Peyer's patch (tissue), 4 donors: ENCODE measurements at regions not wholly inside any gene's neighbourhood (a gene's known extent, or its start where the extent isn't known, plus 50 kb on each side); places are given as distances from the start of the nearest gene placed in this dataset.

ENCODE experiments used
- DNase-seq, 3 donors: peaks; one replicate each; pipeline ENCODE4 v3.0.0-alpha.2; 2017 to 2019
- H3K27ac ChIP-seq, 4 donors: fragments of 200-600 bp; sonication (generic); one replicate each; pipeline ENCODE4 v1.5.1; 2016 to 2019
- H3K27me3 ChIP-seq, 2 donors: fragments of 200-600 bp; sonication (generic); one replicate each; pipeline ENCODE4 v1.5.1; 2019
- H3K36me3 ChIP-seq, 3 donors: fragments of 200-600 bp; sonication (generic); one replicate each; pipeline ENCODE4 v1.5.1; 2016 to 2019
- H3K4me1 ChIP-seq, 4 donors: fragments of 200-600 bp; sonication (generic); one replicate each; pipeline ENCODE4 v1.5.1; 2016 to 2019
- H3K4me3 ChIP-seq, 4 donors: fragments of 200-600 bp; sonication (generic); 1 replicate in 3 of 4; 2 replicates in 1 of 4; pipeline ENCODE4 v1.5.1; 2016 to 2019; ENCODE audit warnings: mild to moderate bottlenecking in 1 of 4
- H3K9me3 ChIP-seq, 4 donors: fragments of 200-600 bp; sonication (generic); one replicate each; pipeline ENCODE4 v1.5.1; 2016 to 2019; ENCODE audit warnings: mild to moderate bottlenecking in 1 of 4
- POLR2A ChIP-seq, 2 donors: fragments of 450-650 bp; IDR thresholded peaks; one replicate each; pipeline ENCODE4 v1.5.1; 2017; ENCODE audit warnings: antibody characterized with exemption in 2 of 2, mild to moderate bottlenecking in 2 of 2, moderate library complexity in 2 of 2
- TF ChIP-seq, protein P1 (sequence below), 6 experiments: fragments of 450-650 bp in 4 of 6; fragments of 200-600 bp in 2 of 6; sonication (generic) in 1 of 6; IDR thresholded peaks; one replicate each; pipeline ENCODE4 v1.5.1; 2017 to 2019; ENCODE audit warnings: antibody characterized with exemption in 6 of 6, mild to moderate bottlenecking in 3 of 6, moderate library complexity in 1 of 6

- no peak for DNase-seq
- Histone ChIP-seq H3K4me1 (no peaks in the 10 kb centered on the region), H3K27me3 (no peaks in the 10 kb centered on the region), H3K27ac (no peak overlapping the region), H3K36me3 (no peaks in the 10 kb centered on the region), H3K4me3 (no peak overlapping the region), H3K9me3 (no peaks in the 10 kb centered on the region)
- TF ChIP-seq, protein P1, sequence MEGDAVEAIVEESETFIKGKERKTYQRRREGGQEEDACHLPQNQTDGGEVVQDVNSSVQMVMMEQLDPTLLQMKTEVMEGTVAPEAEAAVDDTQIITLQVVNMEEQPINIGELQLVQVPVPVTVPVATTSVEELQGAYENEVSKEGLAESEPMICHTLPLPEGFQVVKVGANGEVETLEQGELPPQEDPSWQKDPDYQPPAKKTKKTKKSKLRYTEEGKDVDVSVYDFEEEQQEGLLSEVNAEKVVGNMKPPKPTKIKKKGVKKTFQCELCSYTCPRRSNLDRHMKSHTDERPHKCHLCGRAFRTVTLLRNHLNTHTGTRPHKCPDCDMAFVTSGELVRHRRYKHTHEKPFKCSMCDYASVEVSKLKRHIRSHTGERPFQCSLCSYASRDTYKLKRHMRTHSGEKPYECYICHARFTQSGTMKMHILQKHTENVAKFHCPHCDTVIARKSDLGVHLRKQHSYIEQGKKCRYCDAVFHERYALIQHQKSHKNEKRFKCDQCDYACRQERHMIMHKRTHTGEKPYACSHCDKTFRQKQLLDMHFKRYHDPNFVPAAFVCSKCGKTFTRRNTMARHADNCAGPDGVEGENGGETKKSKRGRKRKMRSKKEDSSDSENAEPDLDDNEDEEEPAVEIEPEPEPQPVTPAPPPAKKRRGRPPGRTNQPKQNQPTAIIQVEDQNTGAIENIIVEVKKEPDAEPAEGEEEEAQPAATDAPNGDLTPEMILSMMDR (IDR thresholded peaks at IDR 0.05): no peak
- TF ChIP-seq POLR2A (IDR thresholded peaks at IDR 0.05): no peak
Measured at GRCh38 chr13:109521719-109522118, 264.7 kb downstream of the IRS2 start.

- H3K27ac ChIP-seq: no peak overlapping the region
Measured at GRCh38 chr13:109517517-109517916, 268.9 kb downstream of the IRS2 start.

GRCh38 chr13:109516186-109516585 is 270.2 kb downstream of the IRS2 start:
- no peak for DNase-seq
- Histone ChIP-seq H3K9me3 (no peaks in the 10 kb centered on the region), H3K36me3 (no peaks in the 10 kb centered on the region), H3K4me3 (no peak overlapping the region), H3K27me3 (no peaks in the 10 kb centered on the region), H3K4me1 (no peaks in the 10 kb centered on the region), H3K27ac (no peak overlapping the region)
- TF ChIP-seq, protein P1 (IDR thresholded peaks at IDR 0.05): no peak
- no peak for TF ChIP-seq POLR2A (IDR thresholded peaks at IDR 0.05)

More at GRCh38 chr13:109517517-109517916, 268.9 kb downstream of the IRS2 start:
- Histone ChIP-seq H3K9me3 (no peaks in the 10 kb centered on the region), H3K36me3 (no peaks in the 10 kb centered on the region), H3K27me3 (no peaks in the 10 kb centered on the region), H3K4me3 (no peak overlapping the region), H3K4me1 (no peaks in the 10 kb centered on the region)
- no peak for DNase-seq
- TF ChIP-seq POLR2A (IDR thresholded peaks at IDR 0.05): no peak
- TF ChIP-seq, protein P1 (IDR thresholded peaks at IDR 0.05): no peak

DNA sequence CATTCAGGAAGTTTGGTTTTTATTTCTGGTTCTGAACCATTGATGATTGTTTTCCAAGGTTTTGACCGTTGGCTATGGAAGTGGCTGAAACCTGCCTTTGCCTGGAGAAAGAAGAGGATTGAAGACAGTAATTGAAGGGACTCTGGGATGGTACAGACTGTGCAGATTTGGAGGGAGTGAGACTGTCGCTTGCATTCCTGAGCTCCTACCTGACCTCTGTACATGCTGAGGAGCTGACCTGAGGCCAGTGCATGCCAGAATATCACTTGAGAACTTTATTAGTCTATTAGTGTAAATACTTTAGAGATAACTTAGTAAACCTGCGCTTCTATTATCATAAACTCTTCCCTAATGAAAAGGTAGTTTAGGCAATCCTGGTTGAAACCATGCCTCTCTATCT is 276.4 kb downstream of the IRS2 start:
- Histone ChIP-seq H3K27me3 (no peaks in the 10 kb centered on the region), H3K4me1 (no peaks in the 10 kb centered on the region), H3K9me3 (no peaks in the 10 kb centered on the region), H3K36me3 (no peaks in the 10 kb centered on the region), H3K4me3 (no peak overlapping the region), H3K27ac (no peak overlapping the region)
- DNase-seq: no peak
- TF ChIP-seq, protein P1 (IDR thresholded peaks at IDR 0.05): no peak
- TF ChIP-seq POLR2A (IDR thresholded peaks at IDR 0.05): no peak

DNA sequence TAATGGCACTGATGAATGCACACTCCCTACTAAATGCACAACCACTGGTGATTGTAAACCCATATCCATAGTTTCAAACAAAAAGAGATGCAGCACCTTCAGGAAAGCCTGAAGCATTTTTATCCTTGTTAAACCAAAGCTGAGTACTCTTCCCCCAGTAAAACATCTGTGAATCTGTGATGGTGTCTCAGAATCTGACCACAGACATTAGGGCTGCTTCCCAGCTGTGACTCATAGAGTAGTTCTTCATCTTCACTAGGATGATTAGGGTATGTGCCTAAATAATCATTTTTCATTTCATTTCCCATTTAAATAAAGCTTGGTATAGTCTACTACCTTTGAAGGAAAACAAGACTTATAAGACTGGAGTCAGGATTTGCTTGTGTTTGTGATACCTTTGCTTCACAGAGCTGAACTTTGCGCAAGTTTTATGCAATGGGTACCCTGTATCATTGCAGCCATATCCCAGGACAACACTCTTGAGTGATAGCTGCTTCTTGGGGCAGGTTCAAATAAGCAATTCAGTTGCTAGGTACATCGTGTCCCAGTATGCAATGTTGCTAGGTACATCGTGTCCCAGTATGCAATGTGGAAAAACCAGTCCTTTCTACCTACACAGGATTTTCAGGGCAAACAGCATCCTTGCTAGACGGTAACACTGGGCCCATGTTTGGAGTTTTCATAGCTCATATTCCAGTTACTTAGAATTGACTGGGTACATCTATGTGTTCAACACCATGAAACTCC is 277.1 kb downstream of the IRS2 start:
- Histone ChIP-seq H3K9me3 (no peaks in the 10 kb centered on the region), H3K36me3 (no peaks in the 10 kb centered on the region), H3K27me3 (no peaks in the 10 kb centered on the region), H3K4me1 (no peaks in the 10 kb centered on the region), H3K4me3 (no peak overlapping the region), H3K27ac (no peak overlapping the region)
- no peak for DNase-seq
- no peak for TF ChIP-seq POLR2A (IDR thresholded peaks at IDR 0.05)
- TF ChIP-seq, protein P1 (IDR thresholded peaks at IDR 0.05): no peak
